ENCODE measurements at regions not wholly inside any gene's neighbourhood (a gene's known extent, or its start where the extent isn't known, plus 50 kb on each side); places are given as distances from the start of the nearest gene placed in this dataset.

DNA sequence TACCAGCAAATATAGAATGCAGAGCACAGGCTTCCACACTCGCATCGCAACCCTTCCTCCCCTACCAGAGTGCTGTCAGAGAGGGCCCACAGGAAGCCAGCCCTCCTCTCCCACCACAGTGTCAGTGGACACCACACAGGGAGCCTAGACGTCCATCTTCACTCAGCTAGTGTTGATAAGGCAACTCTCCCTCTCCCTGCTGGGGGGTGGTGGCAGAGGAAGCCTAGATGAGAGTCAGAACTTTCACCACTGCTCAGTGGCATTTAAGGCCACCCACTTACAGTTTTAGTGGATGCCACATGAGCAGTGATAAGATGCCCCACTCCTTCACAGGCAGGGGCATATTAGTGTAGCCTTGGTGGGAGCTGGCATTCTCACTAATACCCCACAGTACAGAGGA is 109.8 kb upstream of the UBE3A start:
- TF ChIP-seq FOXA1 (IDR thresholded peaks at IDR 0.05) (no peak), ELF4 (IDR thresholded peaks at IDR 0.05) (no peak), FOXM1 (IDR thresholded peaks at IDR 0.05; ENCODE audit: borderline replicate concordance) (no peak), TARDBP (IDR thresholded peaks at IDR 0.05) (no peak), BHLHE40 (IDR thresholded peaks at IDR 0.05; ENCODE audit: borderline replicate concordance) (no peak), ARNT (IDR thresholded peaks at IDR 0.05) (no peak), NFRKB (IDR thresholded peaks at IDR 0.05) (no peak), SP1 (IDR thresholded peaks at IDR 0.05) (no peak), L3MBTL2 (conservative IDR thresholded peaks at IDR 0.05) (no peak), ZNF384 (IDR thresholded peaks at IDR 0.05) (no peak), FOXK2 (IDR thresholded peaks at IDR 0.05) (no peak), SUZ12 (IDR thresholded peaks at IDR 0.05) (no peak)
